ENCODE measurements at regions not wholly inside any gene's neighbourhood (a gene's known extent, or its start where the extent isn't known, plus 50 kb on each side); places are given as distances from the start of the nearest gene placed in this dataset.
A peak's percentile ranks its signal among the peaks of the same experiment; 100 is the strongest.
"Not testable (repeated sequence)": the region's sequence is repeated elsewhere in the genome, so short reads cannot be mapped to it uniquely, and the experiment has no call there.

DNA sequence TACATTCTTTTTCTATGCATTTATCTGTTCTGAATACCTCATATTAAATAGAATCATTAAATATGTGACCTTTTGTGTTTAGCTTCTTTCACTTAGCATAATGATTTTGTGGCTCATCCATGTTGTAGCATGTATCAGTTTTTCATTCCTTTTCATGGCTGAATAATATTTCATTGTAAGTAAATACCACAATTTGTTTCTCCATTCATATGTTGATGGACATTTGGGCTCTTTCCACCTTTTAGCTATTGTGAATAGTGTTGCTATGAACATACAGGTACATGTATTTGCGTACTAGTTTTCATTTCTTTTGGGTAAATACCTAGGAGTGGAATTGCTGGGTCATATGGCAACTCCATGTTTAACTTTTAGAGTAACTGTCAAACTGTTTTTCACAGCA lies 85.1 kb downstream of the GNL3L start:
- no peak for DNase-seq

DNA sequence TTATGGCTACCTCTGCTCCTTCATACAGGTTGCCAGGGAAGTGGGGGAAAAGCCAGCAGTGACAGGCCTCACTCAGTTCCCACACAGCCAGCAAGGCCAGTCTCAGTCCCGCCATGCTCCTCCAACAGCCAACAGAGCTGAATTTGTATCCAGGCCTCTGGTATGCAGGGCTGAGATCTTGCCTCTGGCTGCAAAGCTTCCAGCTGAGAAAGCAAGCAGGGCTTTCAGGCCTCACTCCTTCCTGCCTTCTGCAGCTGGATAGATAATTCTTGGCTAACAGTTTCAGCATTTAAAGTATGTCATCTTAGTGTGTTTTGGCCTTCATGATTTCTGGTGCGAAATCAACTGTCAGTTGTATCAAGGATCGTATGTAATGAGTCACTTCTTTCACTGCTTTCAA lies 103.6 kb downstream of the GNL3L start:
- no peak for DNase-seq

DNA sequence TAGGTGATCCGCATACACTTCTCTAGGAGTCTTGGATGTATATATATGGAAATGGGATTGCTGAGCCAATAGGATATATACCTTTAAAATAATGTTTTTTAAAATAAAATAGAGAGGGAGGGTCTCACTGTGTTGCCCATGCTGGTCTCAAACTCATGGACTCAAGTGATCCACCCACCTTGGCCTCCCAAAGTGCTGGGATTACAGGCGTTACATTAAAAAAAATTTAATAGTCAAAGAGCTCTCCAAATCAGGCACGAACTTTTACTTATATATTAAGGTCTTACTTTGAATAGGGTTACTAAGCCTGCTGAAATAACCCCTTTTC lies 109.0 kb downstream of the GNL3L start:
- DNase-seq: no peak

DNA sequence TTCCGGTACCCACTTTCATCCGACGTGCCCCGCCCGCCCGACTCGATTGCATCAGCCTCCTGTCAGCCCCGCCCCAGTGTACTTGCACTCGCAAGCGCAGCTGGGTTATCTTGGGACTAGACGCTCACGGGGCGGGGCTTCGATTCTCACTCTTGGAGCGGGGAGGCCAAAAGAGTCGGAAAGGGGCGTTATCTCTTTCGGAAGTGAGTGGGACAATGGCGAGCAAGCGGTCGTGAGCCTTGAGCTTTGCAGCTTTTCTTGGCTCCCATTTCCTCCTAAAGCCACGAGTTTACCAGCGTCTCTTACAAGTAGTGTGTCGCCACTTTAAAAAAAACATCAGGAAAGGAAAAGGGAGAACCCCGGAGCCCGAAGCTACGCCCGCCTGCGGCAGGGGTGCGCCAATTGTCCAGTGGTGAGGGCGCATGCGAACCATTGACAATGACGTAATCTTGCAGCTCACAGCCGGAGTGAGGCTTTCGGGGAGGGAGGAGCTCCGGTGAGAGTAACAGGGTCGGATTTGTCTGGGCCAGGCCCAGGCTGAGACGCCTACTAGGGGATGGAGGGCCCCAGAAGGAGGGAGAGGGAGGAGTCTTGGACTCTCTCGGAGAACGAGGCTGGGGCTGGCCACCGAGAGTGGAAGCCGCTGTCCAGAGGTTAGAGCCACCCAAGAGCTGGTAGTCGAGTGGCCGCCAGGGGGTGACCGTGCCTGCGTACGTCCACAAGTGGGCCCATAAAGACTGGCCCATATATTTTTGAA lies 109.5 kb downstream of the GNL3L start:
- peak; percentile 86 for DNase-seq

DNA sequence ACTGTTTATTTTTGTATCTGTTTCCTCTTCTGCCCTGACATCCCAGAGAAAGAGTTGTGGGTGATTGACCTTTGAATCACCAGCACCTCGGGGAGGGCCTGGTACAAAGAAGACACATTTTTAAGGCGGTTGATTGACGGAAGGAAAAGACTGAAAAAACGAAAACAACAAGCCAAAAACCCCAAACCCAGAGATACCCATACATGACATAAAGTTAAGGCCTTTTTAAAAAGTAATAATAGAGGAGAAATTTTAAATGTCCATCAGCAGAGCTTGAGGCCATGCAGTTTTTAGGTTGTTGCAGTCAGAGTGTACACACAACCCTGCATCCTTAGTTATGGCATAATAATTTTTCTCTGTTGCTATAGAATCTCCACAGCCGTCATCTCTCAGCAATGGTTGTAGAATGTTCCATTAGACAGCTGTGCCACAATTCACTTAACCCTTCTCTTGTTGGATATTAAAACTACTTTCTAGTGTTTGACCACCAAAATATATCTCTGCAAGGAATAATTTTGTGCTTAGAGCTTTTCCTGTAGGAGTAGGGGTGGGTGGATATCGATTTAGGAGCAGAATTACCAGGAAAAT lies 110.2 kb downstream of the GNL3L start:
- DNase-seq: no peak

DNA sequence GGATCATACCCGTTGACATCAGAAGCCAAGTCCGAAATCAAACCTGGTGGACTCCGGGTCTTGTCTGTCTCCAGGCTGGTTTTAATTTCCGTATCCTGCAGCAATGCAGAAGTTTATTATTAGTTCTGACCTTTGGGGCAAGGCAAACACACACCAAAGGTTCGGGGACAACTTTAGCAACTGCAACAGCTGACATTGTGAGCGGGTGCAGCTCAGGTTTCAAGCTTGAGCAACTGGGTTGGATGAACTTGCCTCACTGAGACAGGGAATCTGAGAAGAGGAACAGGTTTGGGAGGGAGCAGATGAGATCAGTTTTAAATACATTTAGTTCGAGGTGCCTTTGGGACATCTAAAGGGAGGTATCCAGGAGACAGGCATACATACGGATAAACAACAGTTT lies 110.7 kb downstream of the GNL3L start:
- DNase-seq: no peak

DNA sequence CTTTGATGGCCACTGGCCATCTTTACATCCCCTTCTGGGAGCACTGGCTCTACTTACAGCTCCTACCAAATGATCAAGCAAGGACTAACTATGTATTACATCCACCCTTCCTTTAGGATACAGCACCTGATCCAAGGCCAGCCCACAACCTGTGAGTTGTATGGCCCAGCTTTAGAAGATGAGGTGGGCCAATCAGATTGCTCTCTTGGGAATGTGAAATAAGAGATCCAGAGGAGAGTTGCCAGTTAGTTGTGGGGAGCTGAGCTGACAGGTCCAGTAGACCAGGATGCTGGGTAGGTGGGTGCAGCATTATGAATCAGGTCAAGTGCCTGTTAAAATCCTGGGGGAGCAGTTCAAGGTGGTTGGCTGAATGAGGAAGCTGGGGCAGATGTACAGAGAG lies 111.5 kb downstream of the GNL3L start:
- no peak for DNase-seq

DNA sequence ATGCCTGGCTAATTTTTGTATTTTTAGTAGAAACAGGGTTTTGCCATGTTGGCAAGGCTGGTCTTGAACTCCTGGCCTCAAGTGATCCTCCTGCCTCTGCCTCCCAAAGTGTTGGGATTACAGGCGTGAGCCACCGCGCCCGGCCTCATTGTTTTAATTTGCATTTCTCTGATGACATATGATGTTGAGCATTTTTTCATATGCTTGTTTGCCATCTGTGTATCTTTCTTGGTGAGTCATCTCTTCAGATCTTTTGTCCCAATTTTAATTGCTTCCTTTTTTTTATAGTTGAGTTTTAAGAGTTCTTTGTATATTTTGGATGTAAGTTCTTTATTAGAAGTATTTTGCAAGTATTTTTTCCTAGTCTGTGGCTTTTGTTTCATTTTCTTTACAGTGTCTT lies 117.6 kb downstream of the GNL3L start:
- DNase-seq: not testable (repeated sequence)

DNA sequence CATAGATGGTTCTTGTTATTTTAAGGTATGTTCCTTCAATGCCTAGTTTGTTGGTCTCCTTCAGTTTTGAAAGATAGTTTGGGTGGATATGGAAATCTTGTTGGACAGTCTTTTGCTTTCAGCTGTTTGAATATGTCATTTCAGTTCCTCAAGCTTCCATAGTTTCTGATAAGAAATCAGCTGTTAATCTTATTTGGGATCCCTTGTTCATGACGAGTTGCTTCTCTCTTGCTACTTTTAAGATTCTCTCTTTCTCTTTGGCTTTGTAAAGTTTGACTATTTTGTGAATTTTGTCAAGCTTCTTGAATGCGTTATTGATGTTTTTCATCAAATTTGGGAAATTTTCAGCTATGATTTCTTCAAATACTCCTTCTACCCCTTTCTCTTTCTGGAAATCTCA lies 129.5 kb downstream of the GNL3L start:
- no peak for DNase-seq

DNA sequence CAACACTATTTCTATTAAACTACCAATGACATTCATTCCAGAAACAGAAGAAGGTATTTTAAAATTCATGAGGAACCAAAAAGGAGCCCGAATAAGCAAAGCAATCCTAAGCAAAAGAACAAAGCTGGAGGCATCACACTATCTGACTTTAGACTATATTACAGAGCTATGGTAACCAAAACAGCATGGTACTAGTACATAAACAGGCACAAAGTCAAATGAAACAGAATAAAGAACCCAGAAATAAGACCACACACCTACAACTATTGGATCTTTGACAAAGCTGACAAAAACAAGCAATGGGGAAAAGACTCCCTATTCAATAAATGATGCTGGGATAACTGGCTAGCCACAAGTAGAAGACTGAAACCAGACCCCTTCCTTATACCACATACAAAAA lies 122.3 kb downstream of the ITIH6 start:
- DNase-seq: no peak

DNA sequence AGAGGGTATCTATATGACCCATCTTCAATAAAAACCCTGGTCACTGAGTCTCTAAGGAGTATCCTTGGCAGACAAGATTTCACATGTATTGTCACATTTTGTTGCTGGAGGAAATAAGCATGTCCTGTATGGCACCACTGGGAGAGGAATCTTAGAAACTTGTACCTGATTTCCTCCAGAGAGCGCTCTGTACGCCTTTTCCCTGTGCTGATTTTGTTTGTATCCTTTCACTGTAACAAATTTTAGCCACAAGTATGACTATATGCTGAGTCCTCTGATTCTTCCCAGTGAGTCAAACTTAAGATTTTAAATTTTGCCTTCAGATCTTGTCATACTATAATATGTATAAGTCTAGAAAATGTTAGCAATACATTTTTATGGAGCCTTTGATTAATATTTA lies 102.8 kb downstream of the ITIH6 start:
- no peak for DNase-seq

DNA sequence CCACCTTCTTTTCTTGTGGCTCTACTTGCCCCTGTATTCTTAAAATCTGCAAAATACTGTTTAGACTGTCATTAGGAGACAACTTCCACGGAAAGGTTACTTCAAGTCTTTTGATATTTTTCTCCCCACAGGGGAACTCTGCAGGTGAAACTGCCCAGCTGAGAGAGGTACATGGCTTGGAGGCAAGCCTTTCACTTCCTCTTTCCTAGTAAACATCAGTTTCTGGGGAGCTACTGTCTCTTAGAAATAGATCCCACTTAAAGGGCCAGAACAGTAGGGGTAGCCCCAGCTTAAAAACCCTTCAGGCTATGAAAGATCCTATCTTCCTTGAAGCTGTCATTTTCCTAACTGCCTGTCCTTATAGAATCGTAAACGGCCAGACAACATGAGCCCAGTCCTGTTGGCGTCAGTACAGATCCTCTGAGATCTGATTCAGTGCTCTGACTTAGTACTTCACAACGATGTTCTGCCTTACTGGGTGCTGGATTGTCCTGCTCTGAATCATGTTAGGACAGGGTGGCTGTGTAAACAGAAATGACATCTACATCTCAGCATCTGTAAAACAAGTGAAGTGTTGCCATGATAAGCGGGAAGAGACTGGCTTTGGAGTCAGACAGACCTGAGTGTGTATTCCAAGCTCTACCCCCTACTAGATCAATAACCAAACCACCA lies 102.1 kb downstream of the ITIH6 start:
- no peak for DNase-seq
